Endothelial cell of umbilical vein (primary cell): ENCODE measurements at regions not wholly inside any gene's neighbourhood (a gene's known extent, or its start where the extent isn't known, plus 50 kb on each side); places are given as distances from the start of the nearest gene placed in this dataset.

Source experiments
- BruUV-seq: library from RNA; stranded (reverse); fragments of 400-500 nt; replicated peaks from 2 replicates; lab custom pipeline; 2021; lab: Mats Ljungman, UMichigan
- CTCF ChIA-PET: fragments of 300-600, 350-600 bp; sonication (Branson Sonifier 250); formaldehyde crosslinking; loops from one replicate; lab custom pipeline; 2021; ENCODE audit warnings: antibody characterized with exemption, inconsistent platforms; lab: Charles Lee
- POLR2A ChIA-PET: fragments of 300-600, 350-600 bp; sonication (Branson Sonifier 250); formaldehyde crosslinking; loops from one replicate; lab custom pipeline; 2021; ENCODE audit warnings: antibody characterized with exemption, inconsistent platforms; lab: Charles Lee
- DNase-seq: peaks from one replicate; pipeline ENCODE4 v3.0.0-alpha.2; 2011; ENCODE audit warnings: low read depth, low spot score
- FAIRE-seq: peaks from 2 replicates; lab custom pipeline; 2011; peaks lifted over from hg19 to GRCh38; lab: Jason Lieb, UNC
- H2AFZ ChIP-seq: 2 replicates; pipeline ENCODE4 v1.6.0; 2012; ENCODE audit warnings: low read depth, low read length, control low read depth, inconsistent platforms
- H3K27ac ChIP-seq: 2 replicates; pipeline ENCODE4 v1.5.1; 2011; ENCODE audit warnings: low read depth, mild to moderate bottlenecking, control low read depth, low read length, moderate library complexity; ENCODE audit not compliant: insufficient read depth
- H3K27me3 ChIP-seq, 2 experiments: 2 replicates each; pipeline versions ENCODE4 v1.6.0 to v1.6.1; 2011; ENCODE audit warnings: low read length in 2 of 2, mixed read lengths in 1 of 2; ENCODE audit not compliant: control insufficient read depth in 2 of 2, insufficient read depth in 2 of 2
- H3K36me3 ChIP-seq, 2 experiments: 2 replicates in 1 of 2; 3 replicates in 1 of 2; pipeline ENCODE4 v1.5.1; 2011; ENCODE audit warnings: low read length in 2 of 2, mild to moderate bottlenecking in 1 of 2, moderate library complexity in 1 of 2; ENCODE audit not compliant: control insufficient read depth in 2 of 2, insufficient read depth in 2 of 2; ENCODE audit errors: extremely low read depth in 1 of 2
- H3K4me1 ChIP-seq: 3 replicates; pipeline ENCODE4 v1.5.1; 2011; ENCODE audit warnings: mild to moderate bottlenecking, low read length; ENCODE audit not compliant: control insufficient read depth, insufficient read depth; ENCODE audit errors: extremely low read depth
- H3K4me2 ChIP-seq: 2 replicates; pipeline ENCODE4 v1.6.1; 2011; ENCODE audit warnings: low read length, control low read depth, mixed read lengths; ENCODE audit not compliant: insufficient read depth
- H3K4me3 ChIP-seq, 3 experiments: fragments of 200-600 bp in 1 of 3; sonication (generic), shearing (Covaris generic) in 1 of 3; replicated peaks in 1 of 3; 2 replicates each; pipeline ENCODE4 v1.5.1; 2011 to 2016; ENCODE audit warnings: control low read depth in 3 of 3, low read length in 3 of 3, mild to moderate bottlenecking in 2 of 3, inconsistent platforms in 1 of 3, low read depth in 1 of 3, moderate library complexity in 1 of 3; ENCODE audit not compliant: insufficient read depth in 1 of 3
- H3K79me2 ChIP-seq: 2 replicates; pipeline ENCODE4 v1.6.0; 2012; ENCODE audit warnings: low read length, inconsistent platforms; ENCODE audit not compliant: control insufficient read depth, insufficient read depth
- H3K9ac ChIP-seq: replicated peaks from 2 replicates; pipeline ENCODE3; 2011; ENCODE audit warnings: low read length, control low read depth; ENCODE audit not compliant: insufficient read depth; ENCODE audit errors: extremely low read depth
- H3K9me1 ChIP-seq: replicated peaks from 3 replicates; pipeline ENCODE4 v1.6.0; 2011; ENCODE audit warnings: mild to moderate bottlenecking, low read length; ENCODE audit not compliant: control insufficient read depth, insufficient read depth; ENCODE audit errors: extremely low read depth
- H3K9me3 ChIP-seq: replicated peaks from 2 replicates; pipeline ENCODE4 v1.5.1; 2012; ENCODE audit warnings: low read length, inconsistent platforms; ENCODE audit not compliant: control insufficient read depth, insufficient read depth
- H4K20me1 ChIP-seq: replicated peaks from 2 replicates; pipeline ENCODE3; 2011; ENCODE audit warnings: mild to moderate bottlenecking, low read length; ENCODE audit not compliant: control insufficient read depth, insufficient read depth; ENCODE audit errors: extremely low read depth
- CTCF ChIP-seq, 2 donors: IDR thresholded peaks; 1 replicate in 1 of 2; 2 replicates in 1 of 2; pipeline ENCODE4 v1.5.1; 2011; ENCODE audit warnings: low read length in 2 of 2, mild to moderate bottlenecking in 2 of 2, moderate library complexity in 2 of 2, control low read depth in 1 of 2, inconsistent platforms in 1 of 2, low read depth in 1 of 2; ENCODE audit not compliant: insufficient read depth in 1 of 2; ENCODE audit errors: extremely low read depth in 1 of 2
- EZH2 ChIP-seq: IDR thresholded peaks from 2 replicates; pipeline ENCODE4 v1.6.1; 2012; ENCODE audit warnings: borderline replicate concordance, low read depth, mild to moderate bottlenecking, moderate library complexity, low read length, inconsistent platforms; ENCODE audit not compliant: severe bottlenecking
- FOS ChIP-seq: IDR thresholded peaks from 2 replicates; pipeline ENCODE4 v1.6.1; 2011; ENCODE audit warnings: mild to moderate bottlenecking, low read length, moderate library complexity, borderline replicate concordance; ENCODE audit not compliant: insufficient read depth
- GATA2 ChIP-seq: IDR thresholded peaks from 2 replicates; pipeline ENCODE4 v1.7.0; 2011; ENCODE audit warnings: low read depth, mild to moderate bottlenecking, moderate library complexity, mixed read lengths, low read length; ENCODE audit not compliant: insufficient read length, insufficient read depth
- JUN ChIP-seq: IDR thresholded peaks from 2 replicates; pipeline ENCODE4 v1.6.1; 2011; ENCODE audit warnings: borderline replicate concordance, low read depth; ENCODE audit not compliant: insufficient read length, insufficient read depth
- MAX ChIP-seq: IDR thresholded peaks from 2 replicates; pipeline ENCODE4 v1.6.1; 2011; ENCODE audit not compliant: insufficient read depth, insufficient read length
- MYC ChIP-seq: IDR thresholded peaks from one replicate; pipeline ENCODE4 v1.6.1; 2011; ENCODE audit warnings: mild to moderate bottlenecking, low read depth, low read length
- POLR2A ChIP-seq: IDR thresholded peaks from 2 replicates; pipeline ENCODE4 v1.6.1; 2012; ENCODE audit warnings: low read depth, mild to moderate bottlenecking, control low read depth, low read length
- POLR2AphosphoS5 ChIP-seq: IDR thresholded peaks from 2 replicates; pipeline ENCODE4 v1.6.1; 2012; ENCODE audit warnings: low read depth, mild to moderate bottlenecking, control low read depth, low read length, moderate library complexity; ENCODE audit not compliant: insufficient read depth
- dilution Hi-C: fragments of 300-500 bp; cut with MboI; formaldehyde crosslinking; loops from one replicate; pipeline ENCODE4 v1.15.0; 2019; ENCODE audit warnings: low sequenced_read_pairs; ENCODE audit not compliant: extremely low pct_ligation_motif_present
- intact Hi-C: fragments of 100-400 bp; cut with micrococcal nuclease; formaldehyde crosslinking; loops from one replicate; pipeline ENCODE4 v1.10.0; 2022

GRCh38 chr1:199580300-199580699 is 447.2 kb upstream of the NR5A2 start:
- no peak for FAIRE-seq
- TF ChIP-seq GATA2 (no peak), POLR2A (no peak), POLR2AphosphoS5 (no peak), CTCF (IDR thresholded peaks at IDR 0.05; ENCODE audit: extremely low read depth in 1 of 2, insufficient read depth in 1 of 2, low read depth in 1 of 2, low read length in 2 of 2) (no peak), MAX (no peak), EZH2 (no peak), FOS (no peak), JUN (no peak), MYC (no peak)
- no peaks in the 10 kb centered on the region for H3K4me1 ChIP-seq
- no peak overlapping the region for H2AFZ ChIP-seq
- POLR2A ChIA-PET = no interaction called here
- no peak for DNase-seq
- H3K27me3 ChIP-seq = peaks cover 0 to 6% of the 10 kb centered on the region in 2 experiments
- H3K27ac ChIP-seq = no peak overlapping the region
- intact Hi-C loops = no loop called here
- no peak overlapping the region for H3K4me2 ChIP-seq
- dilution Hi-C loops = no loop called here
- CTCF ChIA-PET = no interaction called here
- peaks cover 2% of the 10 kb centered on the region for H3K9me1 ChIP-seq
- BruUV-seq = no TSS peak
- H3K4me3 ChIP-seq = no peak overlapping the region
- H4K20me1 ChIP-seq = no peaks in the 10 kb centered on the region
- no peaks in the 10 kb centered on the region for H3K9me3 ChIP-seq
- no peak overlapping the region for H3K9ac ChIP-seq
- no peaks in the 10 kb centered on the region for H3K79me2 ChIP-seq
- H3K36me3 ChIP-seq = no peaks in the 10 kb centered on the region
